Esophagus squamous epithelium (tissue), 5 donors: ENCODE measurements at regions not wholly inside any gene's neighbourhood (a gene's known extent, or its start where the extent isn't known, plus 50 kb on each side); places are given as distances from the start of the nearest gene placed in this dataset.

Experiments
- DNase-seq: peaks from one replicate; lab custom pipeline; 2025; lab: John Stamatoyannopoulos, UW
- H3K27ac ChIP-seq, 4 donors: fragments of 200-600 bp; sonication (generic); one replicate each; pipeline ENCODE4 v1.5.1; 2016 to 2019; ENCODE audit warnings: mild to moderate bottlenecking in 1 of 4
- H3K27me3 ChIP-seq, 4 donors: fragments of 200-600 bp; sonication (generic); 1 replicate in 3 of 4; 2 replicates in 1 of 4; pipeline versions ENCODE4 v1.5.1 to v1.6.0; 2017 to 2021; ENCODE audit warnings: antibody characterized with exemption in 1 of 4
- H3K36me3 ChIP-seq, 3 donors: fragments of 200-600 bp; sonication (generic); one replicate each; pipeline ENCODE4 v1.5.1; 2016 to 2019
- H3K4me1 ChIP-seq, 3 donors: fragments of 200-600 bp; sonication (generic); one replicate each; pipeline ENCODE4 v1.5.1; 2017 to 2019
- H3K4me3 ChIP-seq, 4 donors: fragments of 200-600 bp; sonication (generic); 1 replicate in 3 of 4; 2 replicates in 1 of 4; pipeline ENCODE4 v1.5.1; 2016 to 2019; ENCODE audit warnings: mild to moderate bottlenecking in 2 of 4, moderate library complexity in 1 of 4
- H3K9me3 ChIP-seq, 3 donors: fragments of 200-600 bp; sonication (generic); one replicate each; pipeline ENCODE4 v1.5.1; 2016 to 2019
- CTCF ChIP-seq, 6 experiments: fragments of 450-650 bp in 4 of 6; fragments of 200-600 bp in 2 of 6; sonication (generic) in 2 of 6; IDR thresholded peaks; one replicate each; pipeline ENCODE4 v1.5.1; 2016 to 2019; ENCODE audit warnings: antibody characterized with exemption in 6 of 6, mild to moderate bottlenecking in 4 of 6, moderate library complexity in 4 of 6
- POLR2A ChIP-seq, 4 donors: fragments of 450-650 bp; IDR thresholded peaks; one replicate each; pipeline ENCODE4 v1.6.1; 2017; ENCODE audit warnings: antibody characterized with exemption in 4 of 4, mild to moderate bottlenecking in 4 of 4, moderate library complexity in 3 of 4
- WGBS, 2 donors: methylation state at CpG; one replicate each; pipeline ENCODE4 v1.1.5; 2018; 5-methylcytosine and 5-hydroxymethylcytosine counted together
- intact Hi-C: fragments of 100-400 bp; cut with DNase I; formaldehyde crosslinking; loops from one replicate; pipeline ENCODE4 v1.15.0; 2022
- donor health status: DM: yes; HTN: yes; CAD: no.

GRCh38 chr4:1558205-1558604 is 125.9 kb downstream of the FAM53A start:
- no peak for DNase-seq
- H3K4me3 ChIP-seq, result no peak overlapping the region
- no peak overlapping the region for H3K27ac ChIP-seq
- no peak for TF ChIP-seq CTCF (IDR thresholded peaks at IDR 0.05)
- TF ChIP-seq POLR2A (IDR thresholded peaks at IDR 0.05), result no peak
- peaks cover 0 to 6% (median 0%) of the 10 kb centered on the region in 3 donors for H3K4me1 ChIP-seq
- no peaks in the 10 kb centered on the region for H3K9me3 ChIP-seq
- H3K36me3 ChIP-seq, result no peaks in the 10 kb centered on the region
- peaks cover 0 to 96% (median 0%) of the 10 kb centered on the region in 4 donors for H3K27me3 ChIP-seq
- intact Hi-C loops, result no loop called here
- WGBS, 2 donors, result 49% methylated on average over 5 of the region's 10 CpGs; no CpG with 5 or more reads in 1 of the 2 donors

- intact Hi-C loops, result no loop called here
- Histone ChIP-seq H3K27ac (no peak overlapping the region), H3K4me3 (no peak overlapping the region), H3K9me3 (no peaks in the 10 kb centered on the region), H3K27me3 (peaks cover 0 to 96% (median 0%) of the 10 kb centered on the region in 4 donors), H3K36me3 (no peaks in the 10 kb centered on the region), H3K4me1 (peaks cover 0 to 6% (median 0%) of the 10 kb centered on the region in 3 donors)
- 62 to 65% methylated on average over 7 to 9 of the region's 13 CpGs for WGBS, 2 donors
- no peak for TF ChIP-seq POLR2A (IDR thresholded peaks at IDR 0.05)
- TF ChIP-seq CTCF (IDR thresholded peaks at IDR 0.05), result no peak
- no peak for DNase-seq
Observed at GRCh38 chr4:1557221-1557597, 126.9 kb downstream of the FAM53A start.

GRCh38 chr4:1556541-1557220 is 127.4 kb downstream of the FAM53A start:
- WGBS, 2 donors, result 21 to 33% methylated on average over 12 to 17 of the region's 31 CpGs
- TF ChIP-seq CTCF (IDR thresholded peaks at IDR 0.05), result no peak
- TF ChIP-seq POLR2A (IDR thresholded peaks at IDR 0.05), result no peak
- peaks cover 0 to 92% (median 0%) of the 10 kb centered on the region in 4 donors for H3K27me3 ChIP-seq
- no peak overlapping the region for H3K27ac ChIP-seq
- H3K36me3 ChIP-seq, result no peaks in the 10 kb centered on the region
- intact Hi-C loops, result no loop called here
- H3K4me3 ChIP-seq, result no peak overlapping the region
- no peak for DNase-seq
- H3K4me1 ChIP-seq, result peaks cover 0 to 6% (median 0%) of the 10 kb centered on the region in 3 donors
- H3K9me3 ChIP-seq, result no peaks in the 10 kb centered on the region

- no peak for DNase-seq
- Histone ChIP-seq H3K27ac (no peak overlapping the region), H3K27me3 (peaks cover 0 to 90% (median 0%) of the 10 kb centered on the region in 4 donors), H3K9me3 (no peaks in the 10 kb centered on the region), H3K4me1 (peaks cover 0 to 6% (median 0%) of the 10 kb centered on the region in 3 donors), H3K36me3 (no peaks in the 10 kb centered on the region), H3K4me3 (no peak overlapping the region)
- TF ChIP-seq POLR2A (IDR thresholded peaks at IDR 0.05), result no peak
- no peak for TF ChIP-seq CTCF (IDR thresholded peaks at IDR 0.05)
- WGBS, 2 donors, result 56% methylated on average over 9 of the region's 16 CpGs; no CpG with 5 or more reads in 1 of the 2 donors
- intact Hi-C loops, result no loop called here
Observed at GRCh38 chr4:1554876-1555265, 129.2 kb downstream of the FAM53A start.

GRCh38 chr4:1554246-1554875 is 129.8 kb downstream of the FAM53A start:
- H3K4me1 ChIP-seq, result peaks cover 0 to 10% (median 0%) of the 10 kb centered on the region in 3 donors
- no peak for TF ChIP-seq CTCF (IDR thresholded peaks at IDR 0.05)
- H3K27me3 ChIP-seq, result peaks cover 0 to 90% (median 0%) of the 10 kb centered on the region in 4 donors
- no peak overlapping the region for H3K27ac ChIP-seq
- H3K36me3 ChIP-seq, result no peaks in the 10 kb centered on the region
- no peak for DNase-seq
- no peak overlapping the region for H3K4me3 ChIP-seq
- H3K9me3 ChIP-seq, result no peaks in the 10 kb centered on the region
- WGBS, 2 donors, result 45 to 63% methylated on average over 13 to 15 of the region's 26 CpGs
- intact Hi-C loops, result no loop called here
